Kidney epithelial cell (primary cell): ENCODE measurements at regions not wholly inside any gene's neighbourhood (a gene's known extent, or its start where the extent isn't known, plus 50 kb on each side); places are given as distances from the start of the nearest gene placed in this dataset.

Experiments used
- DNase-seq: peaks from one replicate; pipeline ENCODE4 v3.0.0-alpha.2; 2010; ENCODE audit warnings: low read depth
- H3K27me3 ChIP-seq: 2 replicates; pipeline ENCODE4 v1.6.0; 2011; ENCODE audit warnings: low read length; ENCODE audit not compliant: control insufficient read depth, insufficient read depth
- H3K36me3 ChIP-seq: 2 replicates; pipeline ENCODE4 v1.5.1; 2011; ENCODE audit warnings: low read length; ENCODE audit not compliant: control insufficient read depth, insufficient read depth
- H3K4me3 ChIP-seq: 2 replicates; pipeline ENCODE4 v1.5.1; 2011; ENCODE audit warnings: low read depth, mild to moderate bottlenecking, control low read depth, low read length
- CTCF ChIP-seq: IDR thresholded peaks from 2 replicates; pipeline ENCODE4 v1.5.1; 2011; ENCODE audit warnings: mild to moderate bottlenecking, moderate library complexity, low read length, control low read depth, inconsistent platforms; ENCODE audit not compliant: insufficient read depth, poor library complexity, severe bottlenecking

- no peaks in the 10 kb centered on the region for H3K27me3 ChIP-seq
Observed at GRCh38 chr5:66346869-66347268, 202.8 kb downstream of the SREK1 start.

GRCh38 chr5:66348387-66349125, 204.5 kb downstream of the SREK1 start:
- Histone ChIP-seq H3K27me3 (no peaks in the 10 kb centered on the region), H3K36me3 (no peaks in the 10 kb centered on the region), H3K4me3 (no peak overlapping the region)
- TF ChIP-seq CTCF, result no peak
- no peak for DNase-seq

More at GRCh38 chr5:66346869-66347268, 202.8 kb downstream of the SREK1 start:
- TF ChIP-seq CTCF, result no peak
- no peak for DNase-seq
- no peaks in the 10 kb centered on the region for H3K36me3 ChIP-seq
- H3K4me3 ChIP-seq, result no peak overlapping the region

GRCh38 chr5:66351813-66352212, 207.7 kb downstream of the SREK1 start:
- no peak for TF ChIP-seq CTCF
- Histone ChIP-seq H3K36me3 (no peaks in the 10 kb centered on the region), H3K4me3 (no peak overlapping the region), H3K27me3 (no peaks in the 10 kb centered on the region)
- no peak for DNase-seq

- DNase-seq, result no peak
- Histone ChIP-seq H3K4me3 (no peak overlapping the region), H3K36me3 (no peaks in the 10 kb centered on the region), H3K27me3 (no peaks in the 10 kb centered on the region)
- no peak for TF ChIP-seq CTCF
Observed at GRCh38 chr5:66353186-66353585, 209.1 kb downstream of the SREK1 start.

GRCh38 chr5:66354422-66354821, 210.3 kb downstream of the SREK1 start:
- no peaks in the 10 kb centered on the region for H3K36me3 ChIP-seq
- TF ChIP-seq CTCF, result no peak
- no peak for DNase-seq
- H3K27me3 ChIP-seq, result no peaks in the 10 kb centered on the region
- no peak overlapping the region for H3K4me3 ChIP-seq

- H3K36me3 ChIP-seq, result no peaks in the 10 kb centered on the region
- TF ChIP-seq CTCF, result no peak
- no peak overlapping the region for H3K4me3 ChIP-seq
- H3K27me3 ChIP-seq, result no peaks in the 10 kb centered on the region
- DNase-seq, result no peak
Observed at GRCh38 chr5:66356011-66356565, 212.0 kb downstream of the SREK1 start.
